ENCODE measurements at regions not wholly inside any gene's neighbourhood (a gene's known extent, or its start where the extent isn't known, plus 50 kb on each side); places are given as distances from the start of the nearest gene placed in this dataset.
"Not testable (repeated sequence)": the region's sequence is repeated elsewhere in the genome, so short reads cannot be mapped to it uniquely, and the experiment has no call there.

GRCh38 chr15:44861439-44861910 is 95.0 kb upstream of the TERB2 start:
- Histone ChIP-seq H3K4me3 (no peak overlapping the region), H3K9me3 (peaks cover 30% of the 10 kb centered on the region), H3K27ac (no peak overlapping the region), H3K4me1 (peaks cover 6% of the 10 kb centered on the region), H4K20me1 (no peaks in the 10 kb centered on the region), H3K27me3 (no peaks in the 10 kb centered on the region), H3K4me2 (no peak overlapping the region), H3K36me3 (no peaks in the 10 kb centered on the region), H3K9ac (no peak overlapping the region)
- no peak for TF ChIP-seq Cebpa-rat (IDR thresholded peaks at IDR 0.05)

GRCh38 chr15:44861917-44862316 is 94.6 kb upstream of the TERB2 start:
- Histone ChIP-seq H3K4me2 (no peak overlapping the region), H3K9ac (no peak overlapping the region), H3K27ac (no peak overlapping the region), H3K36me3 (no peaks in the 10 kb centered on the region), H3K27me3 (no peaks in the 10 kb centered on the region), H3K4me1 (peaks cover 6% of the 10 kb centered on the region), H3K4me3 (no peak overlapping the region), H4K20me1 (no peaks in the 10 kb centered on the region), H3K9me3 (peaks cover 30% of the 10 kb centered on the region)
- TF ChIP-seq Cebpa-rat (IDR thresholded peaks at IDR 0.05): no peak

- H3K27ac ChIP-seq, H3K4me1 ChIP-seq, H3K4me3 ChIP-seq, H3K36me3 ChIP-seq, H3K4me2 ChIP-seq, H3K9ac ChIP-seq, H4K20me1 ChIP-seq, H3K27me3 ChIP-seq: not testable (repeated sequence)
- peaks cover 37% of the 10 kb centered on the region for H3K9me3 ChIP-seq
Observed at GRCh38 chr15:44862866-44863265, 93.6 kb upstream of the TERB2 start.

GRCh38 chr15:44868100-44868499 is 88.4 kb upstream of the TERB2 start:
- H3K4me1 ChIP-seq, H3K4me2 ChIP-seq, H3K27me3 ChIP-seq, H4K20me1 ChIP-seq, H3K9ac ChIP-seq, H3K36me3 ChIP-seq, H3K27ac ChIP-seq, H3K4me3 ChIP-seq: not testable (repeated sequence)
- peaks cover 18% of the 10 kb centered on the region; the same call in 1 of the 2 replicates for H3K9me3 ChIP-seq

- not testable (repeated sequence) for H3K9ac ChIP-seq, H3K4me2 ChIP-seq, H3K4me1 ChIP-seq, H3K27ac ChIP-seq, H4K20me1 ChIP-seq, H3K4me3 ChIP-seq, H3K27me3 ChIP-seq, H3K36me3 ChIP-seq
- H3K9me3 ChIP-seq: peaks cover 29% of the 10 kb centered on the region
Observed at GRCh38 chr15:44870125-44870524, 86.4 kb upstream of the TERB2 start.

- no peak for TF ChIP-seq Cebpa-rat (IDR thresholded peaks at IDR 0.05)
- H3K4me2 ChIP-seq: no peak overlapping the region
- H3K27ac ChIP-seq: no peak overlapping the region
- peaks cover 43% of the 10 kb centered on the region for H3K9me3 ChIP-seq
- H3K27me3 ChIP-seq: no peaks in the 10 kb centered on the region
- H3K9ac ChIP-seq: no peak overlapping the region
- H4K20me1 ChIP-seq: no peaks in the 10 kb centered on the region
- H3K4me3 ChIP-seq: no peak overlapping the region
- no peaks in the 10 kb centered on the region for H3K4me1 ChIP-seq
- no peaks in the 10 kb centered on the region for H3K36me3 ChIP-seq
Observed at GRCh38 chr15:44873103-44873502, 83.4 kb upstream of the TERB2 start.

- Histone ChIP-seq H4K20me1 (no peaks in the 10 kb centered on the region), H3K9me3 (peaks cover 67% of the 10 kb centered on the region)
- no peak for TF ChIP-seq Cebpa-rat (IDR thresholded peaks at IDR 0.05)
Observed at GRCh38 chr15:44879066-44879465, 77.4 kb upstream of the TERB2 start.

GRCh38 chr15:44882499-44882968 is 74.0 kb upstream of the TERB2 start:
- Histone ChIP-seq H3K9me3 (peaks cover 32% of the 10 kb centered on the region), H3K9ac (no peak overlapping the region), H3K27me3 (no peaks in the 10 kb centered on the region), H3K4me1 (no peaks in the 10 kb centered on the region), H3K36me3 (no peaks in the 10 kb centered on the region), H3K4me3 (no peak overlapping the region), H3K4me2 (no peak overlapping the region), H3K27ac (no peak overlapping the region), H4K20me1 (no peaks in the 10 kb centered on the region)
- TF ChIP-seq Cebpa-rat (IDR thresholded peaks at IDR 0.05): no peak

More at GRCh38 chr15:44879066-44879465, 77.4 kb upstream of the TERB2 start:
- Histone ChIP-seq H3K27ac (no peak overlapping the region), H3K4me2 (no peak overlapping the region), H3K4me1 (no peaks in the 10 kb centered on the region), H3K4me3 (no peak overlapping the region), H3K27me3 (no peaks in the 10 kb centered on the region), H3K36me3 (no peaks in the 10 kb centered on the region), H3K9ac (no peak overlapping the region)

GRCh38 chr15:44883199-44883877 is 73.1 kb upstream of the TERB2 start:
- Histone ChIP-seq H3K4me1 (no peaks in the 10 kb centered on the region), H3K36me3 (no peaks in the 10 kb centered on the region), H3K4me3 (no peak overlapping the region), H3K27me3 (no peaks in the 10 kb centered on the region), H3K9ac (no peak overlapping the region), H3K9me3 (peaks cover 24% of the 10 kb centered on the region), H3K27ac (no peak overlapping the region), H4K20me1 (no peaks in the 10 kb centered on the region), H3K4me2 (no peak overlapping the region)
- TF ChIP-seq Cebpa-rat (IDR thresholded peaks at IDR 0.05): no peak

GRCh38 chr15:44898890-44899651 is 57.4 kb upstream of the TERB2 start:
- H3K27ac ChIP-seq, H3K27me3 ChIP-seq: not testable (repeated sequence)

GRCh38 chr15:44899775-44900174 is 56.7 kb upstream of the TERB2 start:
- H3K4me1 ChIP-seq, H3K9me3 ChIP-seq, H3K27ac ChIP-seq, H3K9ac ChIP-seq, H3K27me3 ChIP-seq, H3K36me3 ChIP-seq, H3K4me3 ChIP-seq, H3K4me2 ChIP-seq, H4K20me1 ChIP-seq: not testable (repeated sequence)

More at GRCh38 chr15:44898890-44899651, 57.4 kb upstream of the TERB2 start:
- H3K9me3 ChIP-seq, H4K20me1 ChIP-seq, H3K4me3 ChIP-seq, H3K4me1 ChIP-seq, H3K4me2 ChIP-seq, H3K9ac ChIP-seq, H3K36me3 ChIP-seq: not testable (repeated sequence)

- not testable (repeated sequence) for H3K9me3 ChIP-seq, H4K20me1 ChIP-seq, H3K36me3 ChIP-seq, H3K27me3 ChIP-seq, H3K4me2 ChIP-seq, H3K9ac ChIP-seq, H3K27ac ChIP-seq, H3K4me3 ChIP-seq, H3K4me1 ChIP-seq
Observed at GRCh38 chr15:44900796-44901195, 55.7 kb upstream of the TERB2 start.

GRCh38 chr15:44903281-44903680 is 53.2 kb upstream of the TERB2 start:
- H3K4me3 ChIP-seq: not testable (repeated sequence)

GRCh38 chr15:44904651-44905340 is 51.7 kb upstream of the TERB2 start:
- H3K4me1 ChIP-seq, H3K36me3 ChIP-seq, H3K27ac ChIP-seq, H3K27me3 ChIP-seq, H3K4me3 ChIP-seq, H3K9ac ChIP-seq, H3K4me2 ChIP-seq, H4K20me1 ChIP-seq, H3K9me3 ChIP-seq: not testable (repeated sequence)

More at GRCh38 chr15:44903281-44903680, 53.2 kb upstream of the TERB2 start:
- H3K36me3 ChIP-seq, H3K4me1 ChIP-seq, H3K4me2 ChIP-seq, H3K9ac ChIP-seq, H3K9me3 ChIP-seq, H3K27me3 ChIP-seq, H4K20me1 ChIP-seq, H3K27ac ChIP-seq: not testable (repeated sequence)
